Transverse colon (tissue), 4 donors: ENCODE measurements at regions not wholly inside any gene's neighbourhood (a gene's known extent, or its start where the extent isn't known, plus 50 kb on each side); places are given as distances from the start of the nearest gene placed in this dataset.

Experiments
- DNase-seq: peaks from one replicate; pipeline ENCODE4 v3.0.0-alpha.2; 2019
- H3K27ac ChIP-seq, 4 donors: fragments of 200-600 bp; sonication (generic); 2 replicates each; pipeline ENCODE4 v1.5.1; 2016 to 2018; ENCODE audit warnings: inconsistent platforms in 4 of 4
- H3K27me3 ChIP-seq: fragments of 200-600 bp; sonication (generic); 2 replicates; pipeline ENCODE4 v1.5.1; 2017; ENCODE audit warnings: inconsistent platforms
- H3K36me3 ChIP-seq, 4 donors: fragments of 200-600 bp; sonication (generic); 2 replicates each; pipeline ENCODE4 v1.5.1; 2017 to 2019; ENCODE audit warnings: inconsistent platforms in 4 of 4
- H3K4me1 ChIP-seq, 4 donors: fragments of 200-600 bp; sonication (generic); 2 replicates each; pipeline ENCODE4 v1.5.1; 2017 to 2020; ENCODE audit warnings: inconsistent platforms in 4 of 4
- H3K4me3 ChIP-seq, 4 donors: fragments of 200-600 bp; sonication (generic); 1 replicate in 1 of 4; 2 replicates in 3 of 4; pipeline versions ENCODE4 v1.5.1 to v1.6.1; 2017 to 2019; ENCODE audit warnings: inconsistent platforms in 4 of 4
- H3K9me3 ChIP-seq, 2 donors: fragments of 200-600 bp; sonication (generic); 2 replicates each; pipeline ENCODE4 v1.5.1; 2017 to 2019; ENCODE audit warnings: inconsistent platforms in 2 of 2
- CTCF ChIP-seq, 5 experiments: fragments of 200-600 bp in 3 of 5; fragments of 450-650 bp in 2 of 5; sonication (generic) in 3 of 5; IDR thresholded peaks; 1 replicate in 2 of 5; 2 replicates in 3 of 5; pipeline ENCODE4 v1.5.1; 2016 to 2017; ENCODE audit warnings: antibody characterized with exemption in 5 of 5, inconsistent platforms in 3 of 5, mild to moderate bottlenecking in 2 of 5, moderate library complexity in 1 of 5
- EP300 ChIP-seq: sonication (generic); formaldehyde crosslinking; IDR thresholded peaks from one replicate; pipeline ENCODE4 v1.6.1; 2017; ENCODE audit warnings: antibody characterized with exemption, low read depth
- POLR2A ChIP-seq: fragments of 450-650 bp; IDR thresholded peaks from one replicate; pipeline ENCODE4 v1.6.1; 2016; ENCODE audit warnings: antibody characterized with exemption, mild to moderate bottlenecking, moderate library complexity
- POLR2AphosphoS5 ChIP-seq, 3 donors: sonication (generic); formaldehyde crosslinking; IDR thresholded peaks; one replicate each; pipeline ENCODE4 v1.6.1; 2016; ENCODE audit warnings: antibody characterized with exemption in 3 of 3
- WGBS, 2 donors: methylation state at CpG; one replicate each; pipeline ENCODE4 v1.1.5; 2018; ENCODE audit warnings: low coverage in 1 of 2; 5-methylcytosine and 5-hydroxymethylcytosine counted together
- in situ Hi-C, 4 donors: fragments of 200-750 bp; cut with MboI; loops; one replicate each; pipeline versions ENCODE4 v1.15.0 to v1.15.1; 2017; ENCODE audit warnings: low sequenced_read_pairs in 3 of 4, low pct_ligation_motif_present in 1 of 4, low pct_unique_long_range_greater_than_20kb in 1 of 4
- intact Hi-C: fragments of 100-400 bp; cut with DNase I; formaldehyde crosslinking; loops from one replicate; pipeline ENCODE4 v1.15.1; 2023; ENCODE audit warnings: low total_unique reads

DNA sequence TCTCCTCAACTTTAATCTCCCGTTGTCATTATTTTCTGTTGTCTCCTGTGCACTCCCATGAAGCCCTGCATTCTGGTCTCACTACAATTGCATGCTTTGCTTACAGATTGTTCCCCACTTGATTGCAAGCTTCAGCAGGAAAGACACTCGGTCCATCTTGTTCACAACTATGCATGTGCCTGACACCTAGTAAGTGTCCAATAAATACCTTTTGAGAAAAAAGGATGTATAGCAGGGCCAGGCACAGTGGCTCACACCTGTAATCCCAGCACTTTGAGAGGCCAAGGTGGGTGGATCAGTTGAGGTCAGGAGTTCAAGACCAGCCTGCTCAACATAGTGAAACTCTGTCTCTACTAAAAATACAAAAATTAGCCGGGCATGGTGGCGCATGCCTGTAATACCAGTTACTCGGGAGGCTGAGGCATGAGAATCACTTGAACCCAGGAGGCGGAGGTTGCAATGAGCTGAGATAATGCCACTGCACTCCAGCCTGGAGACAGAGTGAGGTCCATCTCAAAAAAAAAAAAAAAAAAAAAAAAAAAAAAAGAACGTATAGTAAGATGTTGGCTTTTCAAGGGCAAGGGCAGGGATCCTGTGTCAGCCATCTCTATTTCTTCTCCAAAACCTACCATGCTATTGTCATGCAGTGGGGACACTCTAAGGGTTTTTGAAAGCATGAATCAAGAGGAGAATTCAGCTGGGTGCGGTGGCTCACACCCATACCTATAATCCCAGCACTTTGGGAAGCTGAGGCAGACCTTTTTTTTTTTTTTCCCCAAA, 338.3 kb downstream of the MYCN start:
- Histone ChIP-seq H3K27ac (no peak overlapping the region), H3K4me3 (no peak overlapping the region), H3K4me1 (no peaks in the 10 kb centered on the region), H3K9me3 (no peaks in the 10 kb centered on the region), H3K36me3 (no peaks in the 10 kb centered on the region), H3K27me3 (no peaks in the 10 kb centered on the region)
- WGBS, 2 donors, result 83 to 89% methylated on average over 6 to 8 of the region's 8 CpGs
- in situ Hi-C loops (loop anchor here in 2 of 4 donors (25.0 kb wide), 1 partner anchor 341 kb away; the partner anchor contains the start of gene MYCN (in 2 of the 2)), intact Hi-C loops (no loop called here)
- TF ChIP-seq POLR2AphosphoS5 (IDR thresholded peaks at IDR 0.05) (no peak), CTCF (IDR thresholded peaks at IDR 0.05) (no peak), EP300 (no peak), POLR2A (no peak)
- DNase-seq, result no peak

GRCh38 chr2:16277117-16277516, 336.8 kb downstream of the MYCN start:
- no peaks in the 10 kb centered on the region for H3K36me3 ChIP-seq
- no peaks in the 10 kb centered on the region for H3K4me1 ChIP-seq
- intact Hi-C loops (no loop called here), in situ Hi-C loops (loop anchor here in 2 of 4 donors (25.0 kb wide), 1 partner anchor 340 kb away; the partner anchor contains the start of gene MYCN (in 2 of the 2))
- DNase-seq, result no peak
- no peak overlapping the region for H3K4me3 ChIP-seq
- no peaks in the 10 kb centered on the region for H3K27me3 ChIP-seq
- WGBS, 2 donors, result 80% methylated on average over 2 of the region's 2 CpGs; no CpG with 5 or more reads in 1 of the 2 donors
- H3K9me3 ChIP-seq, result no peaks in the 10 kb centered on the region
- H3K27ac ChIP-seq, result no peak overlapping the region
- TF ChIP-seq POLR2A (no peak), EP300 (no peak), POLR2AphosphoS5 (IDR thresholded peaks at IDR 0.05) (no peak), CTCF (IDR thresholded peaks at IDR 0.05) (no peak)

GRCh38 chr2:16275661-16276060, 335.3 kb downstream of the MYCN start:
- TF ChIP-seq CTCF (IDR thresholded peaks at IDR 0.05) (no peak), POLR2AphosphoS5 (IDR thresholded peaks at IDR 0.05) (no peak), POLR2A (no peak), EP300 (no peak)
- no peaks in the 10 kb centered on the region for H3K27me3 ChIP-seq
- in situ Hi-C loops, result loop anchor here in 2 of 4 donors (25.0 kb wide), 1 partner anchor 338 kb away; the partner anchor contains the start of gene MYCN (in 2 of the 2)
- intact Hi-C loops, result no loop called here
- DNase-seq, result no peak
- H3K4me3 ChIP-seq, result no peak overlapping the region
- no peak overlapping the region for H3K27ac ChIP-seq
- WGBS, 2 donors, result 60 to 65% methylated on average over 1 to 4 of the region's 4 CpGs
- H3K4me1 ChIP-seq, result no peaks in the 10 kb centered on the region
- H3K9me3 ChIP-seq, result no peaks in the 10 kb centered on the region
- H3K36me3 ChIP-seq, result no peaks in the 10 kb centered on the region

- no peak for TF ChIP-seq POLR2A
- no peak for TF ChIP-seq POLR2AphosphoS5 (IDR thresholded peaks at IDR 0.05)
- TF ChIP-seq CTCF (IDR thresholded peaks at IDR 0.05), result no peak
- no peak for TF ChIP-seq EP300
- no peaks in the 10 kb centered on the region for H3K27me3 ChIP-seq
- in situ Hi-C loops (loop anchor here in 2 of 4 donors (25.0 kb wide), 1 partner anchor 338 kb away; the partner anchor contains the start of gene MYCN (in 2 of the 2)), intact Hi-C loops (no loop called here)
- H3K4me1 ChIP-seq, result no peaks in the 10 kb centered on the region
- WGBS, 2 donors, result 88% methylated on average over 4 of the region's 4 CpGs; no CpG with 5 or more reads in 1 of the 2 donors
- DNase-seq, result no peak
- no peaks in the 10 kb centered on the region for H3K36me3 ChIP-seq
- no peak overlapping the region for H3K4me3 ChIP-seq
- no peak overlapping the region for H3K27ac ChIP-seq
- H3K9me3 ChIP-seq, result no peaks in the 10 kb centered on the region
Measured at GRCh38 chr2:16275131-16275530, 334.8 kb downstream of the MYCN start.
